Left ventricle myocardium inferior (tissue), 1 donor: ENCODE measurements at regions not wholly inside any gene's neighbourhood (a gene's known extent, or its start where the extent isn't known, plus 50 kb on each side); places are given as distances from the start of the nearest gene placed in this dataset.

Experiments used
- DNase-seq: peaks from one replicate; pipeline ENCODE4 v3.0.0-alpha.2; 2020
- H3K27ac ChIP-seq: fragments of 200-600 bp; replicated peaks from 2 replicates; pipeline ENCODE4 v1.8.0; 2021
- H3K27me3 ChIP-seq: fragments of 200-600 bp; 2 replicates; pipeline ENCODE4 v1.8.0; 2021; ENCODE audit warnings: low read depth
- H3K36me3 ChIP-seq: fragments of 200-600 bp; 2 replicates; pipeline ENCODE4 v1.8.0; 2021
- H3K4me1 ChIP-seq: fragments of 200-600 bp; 2 replicates; pipeline ENCODE4 v1.8.0; 2021
- H3K4me3 ChIP-seq: fragments of 200-600 bp; 2 replicates; pipeline ENCODE4 v1.8.0; 2021; ENCODE audit warnings: mild to moderate bottlenecking, moderate library complexity
- H3K9me3 ChIP-seq: fragments of 200-600 bp; replicated peaks from 2 replicates; pipeline ENCODE4 v1.8.0; 2021
- intact Hi-C: fragments of 100-400 bp; cut with micrococcal nuclease; formaldehyde crosslinking; loops from one replicate; pipeline ENCODE4 v1.11.0; 2022
- TF ChIP-seq, protein P1 (sequence below): fragments of 200-600 bp; IDR thresholded peaks from 2 replicates; pipeline ENCODE4 v1.8.0; 2021; ENCODE audit warnings: antibody characterized with exemption, mild to moderate bottlenecking, borderline replicate concordance
- donor health status: DM: no; HTN: yes; CAD: no; lungs with severe emphysema.

DNA sequence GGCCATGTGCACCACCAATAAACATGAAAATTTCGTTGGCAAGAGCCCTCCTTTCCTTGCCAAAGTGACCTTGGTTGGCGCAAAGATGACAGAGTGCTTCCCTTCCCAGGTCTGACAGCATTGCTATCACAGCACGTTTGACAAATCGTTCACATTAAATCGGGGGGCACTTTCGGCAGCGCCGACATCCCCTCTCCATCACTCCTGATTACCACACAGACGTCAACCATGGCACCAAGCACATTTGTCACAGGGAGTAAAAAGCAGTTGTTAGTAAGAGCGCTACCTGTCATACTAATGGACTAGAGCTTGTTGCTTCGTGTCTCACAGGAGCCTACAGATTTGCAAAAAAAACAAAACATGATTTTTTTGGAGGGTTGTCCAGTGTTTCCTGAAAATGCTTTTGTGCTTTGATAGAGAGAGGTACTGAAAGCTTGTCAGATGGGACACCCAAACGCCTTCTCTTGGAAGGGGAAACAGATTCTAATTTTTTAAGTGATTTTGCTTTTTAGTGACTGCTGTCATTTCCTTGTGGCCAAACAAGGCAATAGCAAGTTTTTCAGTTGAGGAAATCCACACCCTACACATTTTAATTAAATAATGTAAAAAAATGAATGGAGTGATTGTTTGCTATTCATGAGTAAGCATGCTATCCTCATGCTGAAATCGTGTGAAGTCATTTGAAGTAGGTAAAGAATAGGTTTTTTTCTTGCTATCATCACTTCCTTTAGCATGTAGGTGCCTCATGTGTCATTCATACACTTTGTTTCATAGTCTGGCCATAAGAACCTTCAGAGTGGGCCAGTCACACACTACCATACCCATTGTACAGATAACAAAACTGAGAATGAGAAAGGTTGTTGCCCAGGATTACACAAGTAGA is 682.8 kb upstream of the WWC1 start:
- Histone ChIP-seq H3K27me3 (no peaks in the 10 kb centered on the region), H3K27ac (no peak overlapping the region), H3K4me3 (no peak overlapping the region), H3K4me1 (no peaks in the 10 kb centered on the region), H3K9me3 (no peaks in the 10 kb centered on the region), H3K36me3 (no peaks in the 10 kb centered on the region)
- intact Hi-C loops: no loop called here
- TF ChIP-seq, protein P1, sequence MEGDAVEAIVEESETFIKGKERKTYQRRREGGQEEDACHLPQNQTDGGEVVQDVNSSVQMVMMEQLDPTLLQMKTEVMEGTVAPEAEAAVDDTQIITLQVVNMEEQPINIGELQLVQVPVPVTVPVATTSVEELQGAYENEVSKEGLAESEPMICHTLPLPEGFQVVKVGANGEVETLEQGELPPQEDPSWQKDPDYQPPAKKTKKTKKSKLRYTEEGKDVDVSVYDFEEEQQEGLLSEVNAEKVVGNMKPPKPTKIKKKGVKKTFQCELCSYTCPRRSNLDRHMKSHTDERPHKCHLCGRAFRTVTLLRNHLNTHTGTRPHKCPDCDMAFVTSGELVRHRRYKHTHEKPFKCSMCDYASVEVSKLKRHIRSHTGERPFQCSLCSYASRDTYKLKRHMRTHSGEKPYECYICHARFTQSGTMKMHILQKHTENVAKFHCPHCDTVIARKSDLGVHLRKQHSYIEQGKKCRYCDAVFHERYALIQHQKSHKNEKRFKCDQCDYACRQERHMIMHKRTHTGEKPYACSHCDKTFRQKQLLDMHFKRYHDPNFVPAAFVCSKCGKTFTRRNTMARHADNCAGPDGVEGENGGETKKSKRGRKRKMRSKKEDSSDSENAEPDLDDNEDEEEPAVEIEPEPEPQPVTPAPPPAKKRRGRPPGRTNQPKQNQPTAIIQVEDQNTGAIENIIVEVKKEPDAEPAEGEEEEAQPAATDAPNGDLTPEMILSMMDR: no peak
- no peak for DNase-seq

DNA sequence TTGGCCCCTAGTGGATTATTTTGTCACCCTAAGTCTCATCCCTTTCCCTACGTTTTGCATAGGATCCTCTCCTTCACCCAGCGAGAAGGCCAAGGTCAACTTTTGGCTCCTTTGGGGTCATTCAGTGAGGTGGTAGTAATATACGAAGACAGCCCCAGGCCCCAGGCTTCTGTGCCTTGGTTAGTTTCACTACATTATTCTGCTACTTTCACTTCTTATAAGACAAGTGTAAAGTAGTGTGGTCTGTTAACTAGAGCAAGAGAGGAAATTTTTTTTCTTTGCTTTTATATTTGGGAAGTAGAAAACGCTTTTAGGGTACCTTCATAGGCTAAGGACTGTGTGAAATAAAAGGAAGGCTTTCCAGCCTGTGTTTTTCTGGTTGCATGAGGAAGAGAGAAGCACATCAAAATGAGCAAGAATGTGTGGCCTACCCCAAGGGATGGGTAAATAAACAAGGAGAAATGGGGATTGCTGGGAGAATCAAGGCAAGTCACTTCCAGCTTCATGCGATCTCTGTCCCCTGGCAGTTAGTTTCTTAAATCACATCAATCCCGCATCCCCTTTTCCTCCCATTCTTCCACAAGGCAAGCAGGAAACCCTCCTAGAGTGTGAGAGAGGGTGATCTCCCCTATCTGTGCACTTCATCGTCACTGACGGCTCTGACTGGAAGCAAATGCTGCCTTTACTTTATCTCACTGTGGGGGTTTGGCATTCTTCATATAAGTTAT is 677.0 kb upstream of the WWC1 start:
- intact Hi-C loops: no loop called here
- H3K36me3 ChIP-seq: no peaks in the 10 kb centered on the region
- H3K4me1 ChIP-seq: no peaks in the 10 kb centered on the region
- no peak overlapping the region for H3K4me3 ChIP-seq
- H3K9me3 ChIP-seq: no peaks in the 10 kb centered on the region
- TF ChIP-seq, protein P1: no peak
- H3K27ac ChIP-seq: no peak overlapping the region
- no peak for DNase-seq
- H3K27me3 ChIP-seq: peaks cover 6% of the 10 kb centered on the region

DNA sequence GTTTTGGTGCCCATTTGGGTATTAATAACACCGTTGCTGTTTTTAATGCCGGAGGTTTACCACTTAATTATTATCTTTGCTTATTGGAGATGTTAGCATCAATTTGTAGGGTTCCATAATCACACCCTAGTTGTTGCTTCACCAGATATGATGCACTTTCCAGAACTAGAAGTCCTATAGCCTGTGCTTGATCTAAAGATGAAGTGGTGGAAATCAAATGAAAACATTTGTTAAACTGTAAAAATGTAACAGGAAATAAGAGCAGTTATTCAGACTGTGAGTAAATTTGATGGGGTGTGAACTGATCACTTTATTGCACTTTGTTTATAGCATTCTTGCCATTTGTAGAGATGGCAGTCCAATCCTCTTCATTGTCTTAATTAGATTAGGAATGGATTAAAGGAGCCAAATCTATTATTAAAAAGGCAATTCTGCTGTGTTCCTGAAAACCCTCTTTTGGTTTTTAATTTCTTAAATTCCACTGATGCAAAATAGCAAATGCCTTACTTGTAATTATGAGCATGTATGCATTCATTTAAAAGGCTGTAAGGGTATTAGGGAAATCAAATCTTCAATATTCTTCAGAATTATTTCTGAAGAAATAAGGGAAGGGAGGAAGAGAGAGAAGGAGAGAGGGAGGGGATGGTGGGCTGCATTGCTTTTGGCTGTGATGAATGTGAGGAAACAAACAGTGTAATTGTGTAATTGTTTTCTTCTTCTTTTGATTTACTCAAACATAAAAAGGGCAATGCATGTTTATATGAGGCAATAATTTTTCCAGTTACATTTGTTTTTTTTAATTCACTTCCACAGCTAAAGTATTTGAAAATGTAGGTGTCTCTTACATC is 675.2 kb upstream of the WWC1 start:
- TF ChIP-seq, protein P1: no peak
- intact Hi-C loops: no loop called here

DNA sequence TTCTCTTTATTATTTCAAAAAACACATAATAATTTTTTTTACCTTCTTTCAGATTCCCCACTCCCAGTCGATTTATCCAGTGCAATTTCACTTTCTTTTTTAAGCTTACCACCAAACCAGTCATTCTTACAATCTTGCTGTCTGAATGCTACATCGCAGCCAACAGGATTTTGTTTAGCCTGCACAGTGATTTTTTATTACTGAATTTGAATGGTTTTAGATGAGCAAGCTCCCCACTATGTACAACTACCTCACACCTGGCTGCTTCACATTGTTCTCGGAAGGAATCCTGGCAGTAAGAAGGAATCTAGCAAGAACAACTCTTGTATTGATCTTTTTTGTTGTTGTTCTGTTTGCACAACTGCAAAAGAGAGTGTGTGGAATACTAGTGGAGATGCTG is 668.1 kb upstream of the WWC1 start:
- Histone ChIP-seq H3K4me3 (no peak overlapping the region), H3K36me3 (no peaks in the 10 kb centered on the region), H3K9me3 (peaks cover 17% of the 10 kb centered on the region), H3K27ac (no peak overlapping the region), H3K27me3 (peaks cover under 1% of the 10 kb centered on the region), H3K4me1 (no peaks in the 10 kb centered on the region)
- TF ChIP-seq, protein P1: no peak
- intact Hi-C loops: no loop called here
- DNase-seq: no peak

More for the DNA sequence above, 675.2 kb upstream of the WWC1 start:
- H3K27ac ChIP-seq: no peak overlapping the region
- H3K27me3 ChIP-seq: peaks cover 6% of the 10 kb centered on the region
- H3K36me3 ChIP-seq: no peaks in the 10 kb centered on the region
- no peaks in the 10 kb centered on the region for H3K4me1 ChIP-seq
- H3K9me3 ChIP-seq: no peaks in the 10 kb centered on the region
- DNase-seq: no peak
- no peak overlapping the region for H3K4me3 ChIP-seq

DNA sequence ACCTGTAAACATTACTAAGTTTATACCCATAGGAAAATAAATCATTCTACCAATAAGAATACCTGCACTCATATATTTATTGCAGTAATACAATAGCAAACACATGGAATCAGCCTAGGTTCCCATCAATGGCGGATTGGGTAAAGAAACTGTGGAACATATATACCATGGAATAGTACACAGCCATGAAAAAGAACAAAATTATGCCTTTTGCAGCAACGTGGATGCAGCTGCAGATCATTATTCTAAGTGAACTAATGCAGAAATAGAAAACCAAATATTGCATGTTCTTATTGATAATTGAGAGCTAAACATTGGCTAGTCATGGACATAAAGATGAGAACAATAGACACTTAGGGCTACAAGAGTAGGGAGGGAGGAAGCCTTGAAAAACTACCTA is 667.4 kb upstream of the WWC1 start:
- TF ChIP-seq, protein P1: no peak
- intact Hi-C loops: no loop called here
- H3K4me3 ChIP-seq: no peak overlapping the region
- no peaks in the 10 kb centered on the region for H3K4me1 ChIP-seq
- DNase-seq: no peak
- no peak overlapping the region for H3K27ac ChIP-seq
- H3K9me3 ChIP-seq: peaks cover 17% of the 10 kb centered on the region
- no peaks in the 10 kb centered on the region for H3K27me3 ChIP-seq
- H3K36me3 ChIP-seq: no peaks in the 10 kb centered on the region
